GM12878 (cell line): ENCODE measurements at regions not wholly inside any gene's neighbourhood (a gene's known extent, or its start where the extent isn't known, plus 50 kb on each side); places are given as distances from the start of the nearest gene placed in this dataset.

ENCODE experiments used
- ATF7 ChIP-seq: fragments of 450-650 bp; IDR thresholded peaks from 2 replicates; pipeline ENCODE4 v1.6.1; 2016; ENCODE audit warnings: low read depth, mild to moderate bottlenecking
- BRCA1 ChIP-seq: IDR thresholded peaks from 2 replicates; pipeline ENCODE4 v1.6.1; 2011; ENCODE audit warnings: low read depth, low read length, improper control_type of control experiment
- CREB1 ChIP-seq: IDR thresholded peaks from 2 replicates; pipeline ENCODE4 v1.6.1; 2012; ENCODE audit warnings: low read depth, mild to moderate bottlenecking, inconsistent platforms
- ESRRA ChIP-seq: IDR thresholded peaks from 2 replicates; pipeline ENCODE4 v1.6.1; 2012; ENCODE audit warnings: mild to moderate bottlenecking, low read length, improper control_type of control experiment
- GATAD2B ChIP-seq: fragments of 450-650 bp; conservative IDR thresholded peaks from 2 replicates; pipeline ENCODE4 v1.6.1; 2017; ENCODE audit warnings: low read depth, mild to moderate bottlenecking, moderate library complexity
- HCFC1 ChIP-seq: fragments of 150-350 bp; IDR thresholded peaks from 2 replicates; pipeline ENCODE4 v1.6.1; 2014; ENCODE audit warnings: low read length
- HDAC6 ChIP-seq: fragments of 200-600 bp; sonication (generic); IDR thresholded peaks from one replicate; pipeline ENCODE4 v1.8.0; 2017; ENCODE audit warnings: antibody characterized with exemption; ENCODE audit not compliant: unreplicated experiment
- IKZF1 ChIP-seq: fragments of 450-650 bp; conservative IDR thresholded peaks from 2 replicates; pipeline ENCODE4 v1.6.1; 2017; ENCODE audit warnings: antibody characterized with exemption, mild to moderate bottlenecking
- IRF4 ChIP-seq: IDR thresholded peaks from 2 replicates; pipeline ENCODE4 v1.6.1; 2011; ENCODE audit warnings: low read depth, low read length
- JUND ChIP-seq: IDR thresholded peaks from 2 replicates; pipeline ENCODE4 v1.6.1; 2012; ENCODE audit warnings: low read depth, mild to moderate bottlenecking, low read length, improper control_type of control experiment, moderate library complexity
- MTA3 ChIP-seq: IDR thresholded peaks from 2 replicates; pipeline ENCODE4 v1.6.1; 2012; ENCODE audit warnings: low read length, inconsistent platforms, borderline replicate concordance
- MYB ChIP-seq: fragments of 150-350 bp; IDR thresholded peaks from 2 replicates; pipeline ENCODE4 v1.6.1; 2014; ENCODE audit warnings: mild to moderate bottlenecking, low read depth, low read length, borderline replicate concordance
- RAD21 ChIP-seq: IDR thresholded peaks from 2 replicates; pipeline ENCODE4 v1.6.1; 2011; ENCODE audit warnings: mild to moderate bottlenecking, low read depth, low read length, moderate library complexity; ENCODE audit not compliant: insufficient read depth
- RFX5 ChIP-seq: IDR thresholded peaks from 2 replicates; pipeline ENCODE4 v1.6.1; 2011; ENCODE audit warnings: low read depth, low read length, improper control_type of control experiment
- SMAD1 ChIP-seq: fragments of 450-650 bp; IDR thresholded peaks from 2 replicates; pipeline ENCODE4 v1.6.1; 2018; ENCODE audit warnings: mild to moderate bottlenecking, low read depth; ENCODE audit not compliant: partially characterized antibody
- SMARCA5 ChIP-seq: fragments of 450-650 bp; IDR thresholded peaks from 2 replicates; pipeline ENCODE4 v1.6.1; 2017; ENCODE audit warnings: mild to moderate bottlenecking
- SP1 ChIP-seq: IDR thresholded peaks from one replicate; pipeline ENCODE4 v1.6.1; 2011; ENCODE audit warnings: low read depth, low read length
- SUPT20H ChIP-seq: IDR thresholded peaks from 2 replicates; pipeline ENCODE4 v1.6.1; 2011; ENCODE audit warnings: low read depth, mild to moderate bottlenecking, low read length, moderate library complexity, borderline replicate concordance; ENCODE audit not compliant: control insufficient read depth
- ZBED1 ChIP-seq: IDR thresholded peaks from 2 replicates; pipeline ENCODE4 v1.6.1; 2016; ENCODE audit warnings: borderline replicate concordance
- ZNF24 ChIP-seq: fragments of 450-650 bp; IDR thresholded peaks from 2 replicates; pipeline ENCODE4 v1.6.1; 2017; ENCODE audit warnings: antibody characterized with exemption, mild to moderate bottlenecking
- ZNF622 ChIP-seq: fragments of 450-650 bp; IDR thresholded peaks from 2 replicates; pipeline ENCODE4 v1.6.1; 2017; ENCODE audit warnings: mild to moderate bottlenecking, inconsistent platforms
- ZNF687 ChIP-seq: fragments of 450-650 bp; IDR thresholded peaks from 2 replicates; pipeline ENCODE4 v1.6.1; 2017; ENCODE audit warnings: mild to moderate bottlenecking, moderate library complexity
- TF ChIP-seq, protein P1 (sequence below): IDR thresholded peaks from 2 replicates; pipeline ENCODE4 v1.6.1; 2011; ENCODE audit warnings: low read depth, mild to moderate bottlenecking, low read length, moderate library complexity, borderline replicate concordance; ENCODE audit errors: extremely low read depth
- TF ChIP-seq, protein P2 (sequence below): IDR thresholded peaks from 2 replicates; pipeline ENCODE4 v1.6.1; 2011; ENCODE audit warnings: borderline replicate concordance, low read depth, mild to moderate bottlenecking, moderate library complexity, low read length; ENCODE audit not compliant: insufficient read depth, poor library complexity, severe bottlenecking
- TF ChIP-seq, protein P3 (sequence below): fragments of 450-650 bp; IDR thresholded peaks from 2 replicates; pipeline ENCODE4 v1.6.1; 2016; ENCODE audit warnings: mild to moderate bottlenecking

GRCh38 chr1:84077476-84078107 is 66.5 kb upstream of the PRKACB start (continued):
- TF ChIP-seq ZNF687 = no peak
- TF ChIP-seq GATAD2B = no peak
- TF ChIP-seq, protein P1, sequence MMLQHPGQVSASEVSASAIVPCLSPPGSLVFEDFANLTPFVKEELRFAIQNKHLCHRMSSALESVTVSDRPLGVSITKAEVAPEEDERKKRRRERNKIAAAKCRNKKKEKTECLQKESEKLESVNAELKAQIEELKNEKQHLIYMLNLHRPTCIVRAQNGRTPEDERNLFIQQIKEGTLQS = no peak
- no peak for TF ChIP-seq ZBED1
- TF ChIP-seq ESRRA = no peak
- no peak for TF ChIP-seq IRF4
- no peak for TF ChIP-seq SMARCA5
- TF ChIP-seq JUND = no peak
- TF ChIP-seq ATF7 = no peak
- no peak for TF ChIP-seq MTA3
- TF ChIP-seq HCFC1 = no peak
- no peak for TF ChIP-seq ZNF24
- TF ChIP-seq IKZF1 = 0 out of 2 replicates have a peak, but pooled peaks have one; percentile 21
- TF ChIP-seq MYB = no peak
- no peak for TF ChIP-seq BRCA1
- TF ChIP-seq SP1 = no peak
- TF ChIP-seq, protein P2, sequence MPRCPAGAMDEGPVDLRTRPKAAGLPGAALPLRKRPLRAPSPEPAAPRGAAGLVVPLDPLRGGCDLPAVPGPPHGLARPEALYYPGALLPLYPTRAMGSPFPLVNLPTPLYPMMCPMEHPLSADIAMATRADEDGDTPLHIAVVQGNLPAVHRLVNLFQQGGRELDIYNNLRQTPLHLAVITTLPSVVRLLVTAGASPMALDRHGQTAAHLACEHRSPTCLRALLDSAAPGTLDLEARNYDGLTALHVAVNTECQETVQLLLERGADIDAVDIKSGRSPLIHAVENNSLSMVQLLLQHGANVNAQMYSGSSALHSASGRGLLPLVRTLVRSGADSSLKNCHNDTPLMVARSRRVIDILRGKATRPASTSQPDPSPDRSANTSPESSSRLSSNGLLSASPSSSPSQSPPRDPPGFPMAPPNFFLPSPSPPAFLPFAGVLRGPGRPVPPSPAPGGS = no peak
- TF ChIP-seq RAD21 = no peak
- TF ChIP-seq CREB1 = peak; percentile 67; the same call in 1 of the 2 replicates
- peak; percentile 63 for TF ChIP-seq HDAC6
- no peak for TF ChIP-seq RFX5
- TF ChIP-seq, protein P3, sequence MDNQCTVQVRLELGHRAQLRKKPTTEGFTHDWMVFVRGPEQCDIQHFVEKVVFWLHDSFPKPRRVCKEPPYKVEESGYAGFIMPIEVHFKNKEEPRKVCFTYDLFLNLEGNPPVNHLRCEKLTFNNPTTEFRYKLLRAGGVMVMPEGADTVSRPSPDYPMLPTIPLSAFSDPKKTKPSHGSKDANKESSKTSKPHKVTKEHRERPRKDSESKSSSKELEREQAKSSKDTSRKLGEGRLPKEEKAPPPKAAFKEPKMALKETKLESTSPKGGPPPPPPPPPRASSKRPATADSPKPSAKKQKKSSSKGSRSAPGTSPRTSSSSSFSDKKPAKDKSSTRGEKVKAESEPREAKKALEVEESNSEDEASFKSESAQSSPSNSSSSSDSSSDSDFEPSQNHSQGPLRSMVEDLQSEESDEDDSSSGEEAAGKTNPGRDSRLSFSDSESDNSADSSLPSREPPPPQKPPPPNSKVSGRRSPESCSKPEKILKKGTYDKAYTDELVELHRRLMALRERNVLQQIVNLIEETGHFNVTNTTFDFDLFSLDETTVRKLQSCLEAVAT = no peak
- TF ChIP-seq ZNF622 = no peak
- TF ChIP-seq SUPT20H = no peak
- no peak for TF ChIP-seq SMAD1
